HL-60 (cell line): ENCODE measurements at regions not wholly inside any gene's neighbourhood (a gene's known extent, or its start where the extent isn't known, plus 50 kb on each side); places are given as distances from the start of the nearest gene placed in this dataset.

ENCODE experiments used
- DNase-seq, 2 experiments: peaks; one replicate each; pipeline ENCODE4 v3.0.0-alpha.2; 2010 to 2020; ENCODE audit warnings: low read depth in 1 of 2, low spot score in 1 of 2
- H3K27ac ChIP-seq: fragments of 250-450 bp; sonication (Bioruptor Pico); replicated peaks from 2 replicates; pipeline ENCODE4 v1.5.1; 2020; ENCODE audit warnings: mild to moderate bottlenecking, moderate library complexity
- H3K27me3 ChIP-seq: fragments of 250-450 bp; sonication (Bioruptor Pico); 2 replicates; pipeline ENCODE4 v1.5.1; 2021; ENCODE audit warnings: mild to moderate bottlenecking, moderate library complexity; ENCODE audit not compliant: insufficient read depth, poor library complexity, severe bottlenecking
- H3K4me3 ChIP-seq: replicated peaks from 2 replicates; pipeline ENCODE4 v1.5.1; 2011; ENCODE audit warnings: mild to moderate bottlenecking, control low read depth, low read length; ENCODE audit not compliant: insufficient read depth
- CTCF ChIP-seq: IDR thresholded peaks from one replicate; pipeline ENCODE4 v1.5.1; 2011; ENCODE audit warnings: low read length, control low read depth, inconsistent platforms; ENCODE audit not compliant: insufficient read depth
- GABPA ChIP-seq: IDR thresholded peaks from 2 replicates; pipeline ENCODE4 v1.6.1; 2012; ENCODE audit warnings: low read depth
- POLR2AphosphoS5 ChIP-seq: IDR thresholded peaks from 2 replicates; pipeline ENCODE4 v1.6.1; 2012; ENCODE audit warnings: low read depth
- REST ChIP-seq: IDR thresholded peaks from 2 replicates; pipeline ENCODE4 v1.6.1; 2012; ENCODE audit warnings: low read depth; ENCODE audit not compliant: insufficient replicate concordance
- SPI1 ChIP-seq: IDR thresholded peaks from 2 replicates; pipeline ENCODE4 v1.6.1; 2012; ENCODE audit warnings: low read depth, mild to moderate bottlenecking, borderline replicate concordance

DNA sequence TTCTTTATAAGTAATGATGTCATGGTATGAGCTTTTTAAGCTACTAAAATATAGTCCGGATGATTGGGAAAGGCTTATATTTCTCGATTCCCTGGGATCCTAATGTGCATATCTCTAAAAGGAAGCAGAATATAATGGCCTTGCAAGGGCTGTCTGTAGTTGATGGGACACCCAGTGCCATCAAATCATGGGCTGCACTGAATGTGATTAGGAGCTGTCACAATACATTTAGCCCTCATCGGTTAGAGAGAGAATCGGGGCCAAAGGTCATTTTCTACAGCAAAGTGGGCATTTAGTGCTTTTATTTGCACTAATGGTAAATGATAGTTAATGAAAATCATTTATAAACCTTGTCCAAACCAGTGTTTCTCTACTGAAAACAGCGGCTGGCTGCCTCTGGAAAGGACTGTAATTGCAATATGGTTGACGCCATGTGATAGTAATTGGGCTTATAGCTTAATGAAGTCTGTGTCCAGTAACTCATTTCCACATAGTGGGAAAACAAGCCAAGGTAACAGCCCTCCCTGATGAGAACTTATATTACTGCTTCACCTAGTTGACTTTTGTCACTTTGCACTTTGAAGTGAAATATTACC, 265.0 kb upstream of the AZI2 start:
- Histone ChIP-seq H3K27ac (no peak overlapping the region), H3K4me3 (no peak overlapping the region), H3K27me3 (no peaks in the 10 kb centered on the region)
- no peak for DNase-seq
- no peak for TF ChIP-seq CTCF
- no peak for TF ChIP-seq REST
- TF ChIP-seq SPI1, result no peak
- no peak for TF ChIP-seq GABPA
- no peak for TF ChIP-seq POLR2AphosphoS5

DNA sequence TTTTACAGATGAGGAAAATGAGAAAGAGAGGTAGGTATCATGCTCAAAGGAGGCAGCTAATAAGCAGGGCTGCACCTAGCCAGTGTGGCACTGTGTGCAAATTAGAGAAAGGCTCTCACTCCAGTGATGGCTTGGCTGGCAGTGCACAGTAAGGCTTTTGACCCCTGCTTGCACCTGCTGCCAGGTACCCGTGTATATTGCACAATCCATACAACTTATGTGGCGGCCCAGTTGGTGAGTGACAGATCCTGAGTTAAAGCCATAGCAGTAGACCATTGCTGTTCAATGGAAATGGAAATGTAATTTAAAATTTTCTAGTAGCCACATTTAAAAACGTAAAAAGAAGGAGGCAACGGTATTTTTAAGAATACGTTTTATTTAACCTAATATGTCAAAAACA, 266.4 kb upstream of the AZI2 start:
- Histone ChIP-seq H3K4me3 (no peak overlapping the region), H3K27me3 (no peaks in the 10 kb centered on the region), H3K27ac (no peak overlapping the region)
- TF ChIP-seq SPI1 (no peak), REST (no peak), POLR2AphosphoS5 (no peak), GABPA (no peak), CTCF (no peak)
- DNase-seq, result no peak

DNA sequence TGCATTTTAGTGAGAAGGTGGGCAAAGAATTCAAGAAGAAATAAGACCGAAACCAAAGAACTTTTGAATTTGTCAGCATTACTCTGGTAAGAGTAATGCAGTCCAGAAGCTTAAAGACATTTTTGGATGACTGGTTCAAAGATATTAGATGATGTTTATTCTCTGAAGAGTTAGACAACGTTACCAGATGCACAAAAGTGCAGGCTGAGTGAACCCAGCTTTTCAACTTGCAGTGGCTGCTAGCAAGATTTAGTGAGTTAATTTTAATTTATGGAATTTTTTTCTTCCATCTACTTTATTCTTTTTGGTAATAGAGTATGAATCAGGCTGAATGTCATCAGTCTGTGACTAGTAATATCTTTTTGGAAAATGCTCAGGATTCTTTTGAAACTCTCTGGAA, 267.3 kb upstream of the AZI2 start:
- DNase-seq, result no peak
- Histone ChIP-seq H3K27ac (no peak overlapping the region), H3K4me3 (no peak overlapping the region), H3K27me3 (no peaks in the 10 kb centered on the region)
- TF ChIP-seq CTCF (no peak), REST (no peak), POLR2AphosphoS5 (no peak), SPI1 (no peak), GABPA (no peak)
